Hippocampal formation (tissue), 2 donors: ENCODE measurements at regions not wholly inside any gene's neighbourhood (a gene's known extent, or its start where the extent isn't known, plus 50 kb on each side); places are given as distances from the start of the nearest gene placed in this dataset.

Experiments used
- DNase-seq, 2 donors: peaks; one replicate each; lab custom pipeline; 2025; lab: John Stamatoyannopoulos, UW

GRCh38 chr2:120898961-120899750 is 163.5 kb downstream of the GLI2 start:
- no peak for DNase-seq

DNA sequence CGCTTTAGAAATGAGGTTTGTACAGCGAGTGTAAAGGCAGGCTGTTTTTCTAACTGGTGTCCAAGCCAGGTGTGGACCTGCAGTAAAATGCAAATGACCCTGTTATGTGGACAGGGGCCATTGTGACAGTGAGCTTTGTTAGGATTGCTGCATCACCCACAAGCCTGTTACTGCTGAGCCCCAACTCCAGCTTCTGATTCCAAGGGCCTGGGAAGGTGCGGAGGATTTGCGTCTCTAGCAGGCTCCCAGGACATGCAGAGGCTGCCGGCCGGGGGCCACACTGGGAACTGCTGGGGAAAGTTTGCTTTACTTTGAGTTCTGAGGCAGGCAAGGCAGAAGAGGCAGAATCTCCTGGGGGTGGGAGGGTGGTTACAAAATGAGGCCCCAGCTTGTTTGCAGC is 164.1 kb downstream of the GLI2 start:
- DNase-seq = no peak

DNA sequence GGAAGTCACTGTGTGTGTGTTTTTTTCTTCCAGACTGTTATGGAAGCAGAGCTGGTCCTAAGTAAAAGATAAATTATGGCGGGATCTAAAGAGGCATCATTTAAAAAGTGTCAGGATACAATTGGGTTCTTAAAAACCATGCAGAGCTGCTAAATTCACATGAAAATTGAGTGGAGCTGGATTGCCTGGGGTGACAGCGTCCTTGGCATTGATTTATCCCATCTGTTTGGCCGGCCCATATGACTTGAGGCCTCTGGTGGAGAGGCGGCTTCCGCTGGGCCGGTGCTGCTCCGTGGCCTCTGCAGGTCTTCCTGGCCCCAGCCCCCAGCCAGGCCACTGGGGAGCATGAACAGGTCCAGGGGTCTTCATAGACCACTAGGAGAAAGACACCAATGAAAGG is 165.5 kb downstream of the GLI2 start:
- no peak for DNase-seq

DNA sequence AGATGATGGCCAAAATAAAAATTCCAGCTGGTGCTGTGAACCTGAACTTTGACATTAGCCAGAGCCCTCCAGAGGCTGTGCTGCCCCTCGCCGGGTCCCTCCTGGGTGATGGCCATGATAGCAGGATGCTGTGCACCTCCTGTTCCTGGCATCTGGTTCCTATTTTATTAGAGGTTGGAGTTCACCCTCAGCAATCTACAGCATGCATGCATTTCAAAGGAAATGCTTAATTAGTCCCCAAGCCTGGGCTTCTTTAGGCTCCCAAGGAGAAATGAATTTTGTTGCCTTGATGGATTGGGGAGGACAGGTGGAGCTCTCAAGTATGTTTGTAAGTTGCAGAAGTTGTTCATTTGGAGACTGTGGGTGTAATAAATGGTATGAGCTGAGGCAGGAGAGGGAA is 166.9 kb downstream of the GLI2 start:
- no peak for DNase-seq

DNA sequence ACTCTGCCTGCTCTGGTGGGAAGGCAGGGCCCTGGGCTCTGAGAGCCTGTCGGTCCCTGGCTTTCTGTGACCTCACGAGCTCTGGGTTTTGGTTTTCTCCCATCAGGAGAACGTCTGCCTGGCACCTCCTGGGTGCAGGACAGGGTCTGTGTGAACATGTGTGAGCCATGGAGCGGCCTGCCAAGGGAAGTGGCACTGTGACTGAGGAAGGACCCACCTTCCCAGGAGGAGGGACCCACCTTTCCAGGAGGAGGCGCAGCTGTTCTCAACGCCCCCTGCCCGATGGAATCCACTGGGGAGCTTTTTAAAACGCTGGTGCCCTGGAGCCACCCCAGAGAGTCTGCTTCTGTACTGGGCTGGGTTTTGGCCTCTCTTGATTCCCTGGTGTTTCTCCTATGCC is 168.7 kb downstream of the GLI2 start:
- no peak for DNase-seq

DNA sequence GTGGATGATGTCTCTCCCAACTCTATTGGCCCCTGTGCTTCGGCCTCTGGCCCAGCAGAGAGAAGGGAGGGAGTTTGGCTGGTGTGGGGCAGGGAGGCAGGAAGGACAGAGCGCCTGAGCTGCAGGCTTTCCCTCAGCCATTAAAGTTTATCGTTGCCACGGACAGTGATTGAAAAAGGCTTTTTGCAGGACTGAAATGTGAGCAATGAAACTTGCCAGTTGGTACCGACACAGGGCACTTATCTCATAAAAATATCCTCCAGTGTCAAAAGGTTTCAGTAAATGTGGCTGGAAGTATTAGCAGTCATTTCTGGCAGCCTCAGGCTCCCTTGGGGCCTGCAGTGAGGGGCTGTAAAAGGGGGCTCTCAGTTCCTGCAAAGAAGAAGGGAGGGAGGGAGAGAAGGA is 169.2 kb downstream of the GLI2 start:
- DNase-seq = no peak

- no peak for DNase-seq
Observed at GRCh38 chr2:120905298-120905697, 169.6 kb downstream of the GLI2 start.

GRCh38 chr2:120905824-120906571 is 170.3 kb downstream of the GLI2 start:
- DNase-seq = no peak

GRCh38 chr2:120906914-120907313 is 171.2 kb downstream of the GLI2 start:
- DNase-seq = no peak

DNA sequence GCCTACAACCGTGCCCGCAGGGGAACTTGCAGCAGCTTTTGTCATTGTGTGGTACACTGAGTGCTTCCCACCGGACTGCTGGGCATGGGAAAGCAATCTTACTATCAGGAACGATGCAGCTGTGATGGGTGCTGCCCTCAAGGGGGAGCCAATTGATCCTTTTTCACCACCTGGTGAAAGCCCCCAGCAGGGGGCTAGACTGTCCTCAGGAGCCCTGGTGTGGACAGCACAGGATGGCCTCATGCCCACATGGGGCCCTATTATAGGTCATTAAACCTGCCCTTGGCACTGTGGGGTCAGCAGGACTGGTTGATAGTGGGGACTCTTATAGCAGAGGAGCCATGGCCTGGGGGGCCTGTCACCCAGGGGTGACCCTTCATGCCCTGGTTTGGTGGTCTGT is 172.2 kb downstream of the GLI2 start:
- no peak for DNase-seq

DNA sequence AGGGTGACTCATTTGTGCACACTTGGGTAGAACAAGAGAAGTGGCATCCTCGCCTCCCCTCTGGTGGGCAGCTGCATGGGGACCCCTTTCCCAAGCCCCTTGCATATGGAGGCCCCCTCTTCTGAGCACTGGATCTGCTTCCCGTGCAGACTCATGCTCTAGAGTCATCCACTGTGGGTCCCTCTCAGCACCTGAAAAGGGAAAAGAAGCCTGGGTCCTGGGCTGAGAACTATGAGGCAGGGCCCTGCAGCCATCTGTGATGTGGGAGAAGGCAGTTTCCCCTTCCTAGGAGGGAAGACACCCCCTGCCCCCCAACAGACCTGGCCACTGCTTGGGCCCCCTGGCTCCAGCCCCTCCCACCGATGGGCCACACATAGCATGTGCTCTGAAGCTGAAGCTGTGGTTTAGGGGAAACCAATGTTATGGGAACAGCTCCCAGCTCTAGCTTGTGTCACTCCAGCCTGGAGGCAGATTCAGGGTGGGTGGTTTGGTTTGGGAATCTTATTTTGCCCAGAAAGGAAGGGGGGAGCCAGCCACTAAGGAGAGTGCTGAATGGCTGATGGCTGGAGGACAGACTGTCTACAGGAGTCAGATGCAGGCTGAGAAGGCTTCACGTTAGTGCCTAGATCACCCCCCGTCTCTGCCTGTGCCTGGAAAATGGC is 172.8 kb downstream of the GLI2 start:
- DNase-seq = no peak

DNA sequence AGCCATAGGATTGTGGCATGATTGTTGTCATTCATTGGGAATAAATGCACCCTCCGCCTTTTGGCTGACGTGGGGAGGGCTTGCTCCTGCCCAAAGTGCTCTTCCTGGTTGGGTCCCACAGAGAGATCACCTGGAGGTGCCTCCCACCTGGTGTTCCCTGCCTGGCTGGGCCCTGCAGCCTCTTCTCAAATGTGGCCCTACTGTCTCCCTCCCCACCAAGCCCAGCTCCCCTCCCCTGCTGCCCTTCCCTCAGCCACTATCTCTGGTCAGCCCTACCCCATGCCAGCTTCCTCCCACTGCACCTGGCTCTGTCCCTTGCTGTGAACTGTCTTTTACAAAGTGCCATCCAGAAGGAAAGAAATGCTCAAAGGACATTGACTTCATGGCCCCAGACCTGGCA is 173.4 kb downstream of the GLI2 start:
- no peak for DNase-seq

DNA sequence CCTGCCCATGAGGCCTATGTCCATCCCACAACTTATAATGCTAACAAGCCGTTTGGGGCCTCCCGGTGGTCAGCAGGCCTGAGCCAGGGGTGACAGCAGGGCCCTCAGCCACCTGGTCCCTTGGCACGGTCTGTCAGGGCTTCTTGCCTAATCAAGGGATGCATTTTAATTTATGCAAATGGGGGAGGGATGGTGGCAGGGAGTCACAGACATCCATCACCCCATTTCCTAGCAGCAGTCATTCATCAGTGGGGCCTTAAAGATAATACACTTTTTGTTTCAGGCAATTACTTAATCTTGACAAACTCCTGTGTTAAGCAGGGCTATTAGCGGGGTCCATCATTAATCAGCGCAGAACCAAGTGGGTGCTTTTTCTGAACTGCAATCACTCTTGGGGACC is 174.5 kb downstream of the GLI2 start:
- no peak for DNase-seq

DNA sequence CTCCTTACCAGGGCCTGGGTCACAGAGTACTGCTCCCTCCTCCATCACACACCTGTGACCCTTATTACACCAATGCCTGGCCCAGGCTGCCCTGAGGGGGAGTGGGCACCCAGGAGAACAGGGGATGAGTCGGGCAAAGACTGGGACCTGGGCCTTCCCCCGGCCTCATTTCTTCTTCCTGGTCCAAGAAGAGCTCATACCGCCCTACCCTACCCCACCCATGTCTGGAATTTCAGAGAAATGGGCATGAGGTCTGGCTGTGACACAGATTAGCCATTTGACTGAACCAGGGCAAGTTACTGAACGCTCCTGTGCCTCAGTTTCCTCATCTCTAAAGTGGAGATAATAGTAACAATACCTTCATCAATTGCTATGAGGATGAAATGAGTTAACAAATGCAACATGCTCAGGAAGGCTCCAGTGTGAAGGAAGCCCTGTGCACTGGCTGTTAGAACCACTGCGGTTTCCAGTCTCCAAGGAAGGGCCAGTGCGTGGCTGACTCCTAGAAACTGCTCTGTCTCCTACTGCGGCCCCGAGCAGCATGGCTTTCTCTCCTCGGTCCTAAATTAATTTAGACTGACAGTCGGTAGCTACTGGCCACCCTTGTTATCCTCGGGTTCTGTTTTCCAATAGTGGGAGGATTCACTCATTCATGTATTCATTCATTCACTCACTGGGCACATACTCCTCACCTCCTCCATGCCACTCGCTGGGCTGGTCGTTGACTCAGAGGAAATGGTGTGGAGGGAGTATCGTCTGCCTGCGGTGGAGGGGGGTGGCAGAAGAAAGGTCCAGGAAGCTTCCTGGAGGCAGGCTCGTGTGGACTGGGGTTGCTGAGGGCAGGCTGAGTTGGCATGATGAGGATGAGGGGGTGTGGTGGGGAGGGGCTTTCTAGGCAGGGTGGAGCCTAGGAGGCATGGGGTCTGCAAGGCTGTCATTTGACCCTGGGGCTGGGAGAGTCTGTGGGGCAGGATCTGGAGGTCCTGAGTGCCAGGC is 175.6 kb downstream of the GLI2 start:
- DNase-seq = no peak

- DNase-seq = peak; percentile 12 to 17
Observed at GRCh38 chr2:120912101-120912985, 176.7 kb downstream of the GLI2 start.

GRCh38 chr2:120913972-120914838 is 178.5 kb downstream of the GLI2 start:
- no peak for DNase-seq

GRCh38 chr2:120914839-120915521 is 179.3 kb downstream of the GLI2 start:
- DNase-seq = no peak

- no peak for DNase-seq
Observed at GRCh38 chr2:120915670-120916069, 180.0 kb downstream of the GLI2 start.

DNA sequence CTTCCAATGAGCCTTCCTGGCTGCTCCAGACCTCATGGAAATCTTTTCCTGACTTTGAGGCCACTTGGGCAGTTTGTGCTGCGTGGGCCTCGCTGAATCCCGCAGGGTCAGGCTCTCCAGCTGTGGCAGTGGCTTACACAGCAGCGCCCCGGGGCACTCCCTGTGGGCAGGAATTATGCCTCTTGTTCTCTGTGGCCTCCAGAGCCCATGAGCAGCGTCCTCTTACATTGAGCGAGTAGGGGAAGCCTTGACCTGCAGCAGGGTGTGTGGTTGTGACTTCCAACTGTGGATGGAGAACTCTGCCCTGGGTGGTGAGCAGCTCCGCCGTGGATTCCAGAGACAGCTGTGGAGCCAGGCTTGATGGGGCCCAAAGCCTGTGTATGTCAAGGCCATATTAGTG is 180.8 kb downstream of the GLI2 start:
- DNase-seq = no peak
